Stimulated activated naive CD8-positive, alpha-beta T cell treated with anti-CD3 and anti-CD28 coated beads, Interleukin-15, Interleukin-2, amounts not matched to agents 100 U/mL and 50 U/mL, for 24 hours (primary cell): ENCODE measurements at regions not wholly inside any gene's neighbourhood (a gene's known extent, or its start where the extent isn't known, plus 50 kb on each side); places are given as distances from the start of the nearest gene placed in this dataset.

ENCODE experiments used
- ATAC-seq: fragments of 150-1000 bp; cut with Tn5 transposase; one replicate; pipeline ENCODE4 v1.10.0; 2021
- DNase-seq: peaks from one replicate; pipeline ENCODE4 v3.0.0; 2021

DNA sequence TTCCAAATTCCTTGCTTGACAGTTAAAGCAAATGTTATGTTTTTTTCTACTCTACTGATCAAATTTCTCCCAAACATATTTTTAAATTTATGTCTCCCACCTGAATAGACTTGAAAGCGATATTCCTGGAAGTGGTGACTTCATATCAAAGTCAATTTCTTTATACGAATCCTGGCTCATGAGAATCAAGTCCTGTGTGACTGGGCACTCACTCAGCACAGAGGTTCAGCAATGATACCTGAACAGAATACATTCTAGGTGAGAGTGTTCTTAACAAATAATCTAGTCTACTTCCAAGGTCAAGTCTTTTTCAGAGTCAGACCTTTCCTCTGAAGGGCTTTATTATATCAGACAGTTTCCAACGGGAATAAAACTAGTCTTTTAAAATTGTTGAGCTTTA lies 1070.6 kb downstream of the TRHDE start:
- no peak for ATAC-seq

DNA sequence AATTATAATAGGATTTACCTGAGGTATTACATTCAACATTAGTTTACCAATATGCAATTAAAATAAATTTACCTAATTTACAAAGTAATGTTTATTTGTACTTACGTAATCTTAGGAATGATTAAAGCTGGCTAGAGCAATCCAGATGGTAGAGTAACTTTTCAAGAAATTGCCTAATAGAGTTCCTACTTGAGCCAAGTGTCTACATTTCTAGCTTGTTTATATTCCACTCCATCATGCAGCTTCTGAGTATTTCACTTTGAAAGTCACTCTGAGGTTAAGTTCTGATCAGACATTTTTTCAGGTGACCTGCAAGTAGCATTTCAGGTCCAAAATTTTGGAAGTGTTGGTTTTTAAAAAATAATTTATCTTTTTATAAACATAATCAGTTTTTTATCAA lies 1080.7 kb downstream of the TRHDE start:
- ATAC-seq, result no peak
- DNase-seq, result no peak

More for the DNA sequence above, 1070.6 kb downstream of the TRHDE start:
- no peak for DNase-seq

DNA sequence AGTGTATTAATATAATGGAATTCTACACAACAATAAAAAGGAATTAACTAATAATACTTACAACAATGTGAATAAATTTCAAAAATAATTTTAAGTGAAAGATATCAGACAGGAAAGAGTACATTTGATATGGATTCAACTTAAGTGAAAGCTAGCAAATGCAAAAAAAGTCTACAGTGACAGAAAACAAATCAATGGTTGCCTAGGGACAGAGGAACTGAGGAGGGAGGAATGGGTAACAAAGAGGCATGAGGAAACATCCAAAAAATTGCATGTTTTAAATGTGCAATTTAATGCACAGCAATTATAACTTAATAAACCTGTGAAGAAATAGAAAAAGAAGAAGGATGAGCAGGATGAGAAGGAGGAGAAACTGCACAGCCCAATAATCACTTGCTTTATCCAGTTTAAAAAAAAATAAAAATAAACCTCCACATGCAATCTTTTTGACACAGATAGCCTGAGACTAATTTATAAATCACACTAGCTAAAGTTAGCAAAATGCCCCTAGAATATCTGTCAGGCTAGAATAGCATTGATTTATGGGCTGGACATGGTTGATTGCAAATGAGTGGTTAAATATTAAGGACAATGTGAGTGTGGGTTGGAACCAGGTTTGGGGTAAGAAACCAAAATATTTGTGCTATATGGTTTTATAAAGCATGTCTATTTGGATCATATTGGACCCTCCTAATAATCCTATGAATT lies 1089.1 kb downstream of the TRHDE start:
- no peak for DNase-seq
- no peak for ATAC-seq

DNA sequence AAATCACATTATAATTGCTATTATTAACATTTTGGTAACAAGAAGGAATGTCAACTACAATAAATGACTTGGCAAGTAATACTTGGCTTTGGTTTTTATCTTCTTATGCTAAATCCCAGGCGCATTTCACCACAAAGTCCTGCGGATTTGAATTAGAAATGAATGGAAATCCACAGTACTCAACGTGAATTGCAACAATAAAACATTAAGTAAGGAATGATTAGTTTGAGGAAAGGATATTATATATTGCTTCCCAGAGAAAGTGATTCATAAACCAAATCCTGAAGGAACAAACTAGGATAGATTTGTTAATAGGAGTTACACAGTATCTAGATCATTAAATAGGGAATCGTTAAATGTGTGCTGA lies 1089.7 kb downstream of the TRHDE start:
- ATAC-seq (no peak), DNase-seq (no peak)

DNA sequence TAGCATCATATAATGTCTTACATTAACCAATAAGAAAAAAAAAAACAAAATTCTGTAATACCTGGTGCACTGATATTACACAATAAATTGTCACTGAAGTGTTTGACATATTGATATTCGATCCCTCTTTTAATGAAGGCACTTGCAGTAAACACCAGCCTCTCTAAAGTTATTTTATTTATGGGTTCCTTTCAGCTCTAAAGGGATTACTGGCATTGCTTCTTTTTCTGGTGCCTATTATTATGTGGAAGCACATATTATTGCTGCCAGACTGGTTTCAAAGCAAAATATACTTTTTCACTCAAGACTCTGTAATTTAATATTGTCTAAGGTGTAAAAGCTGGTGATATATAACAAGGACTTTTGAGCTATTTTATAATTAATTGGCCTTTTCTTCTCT lies 1090.5 kb downstream of the TRHDE start:
- ATAC-seq, result no peak
- no peak for DNase-seq

DNA sequence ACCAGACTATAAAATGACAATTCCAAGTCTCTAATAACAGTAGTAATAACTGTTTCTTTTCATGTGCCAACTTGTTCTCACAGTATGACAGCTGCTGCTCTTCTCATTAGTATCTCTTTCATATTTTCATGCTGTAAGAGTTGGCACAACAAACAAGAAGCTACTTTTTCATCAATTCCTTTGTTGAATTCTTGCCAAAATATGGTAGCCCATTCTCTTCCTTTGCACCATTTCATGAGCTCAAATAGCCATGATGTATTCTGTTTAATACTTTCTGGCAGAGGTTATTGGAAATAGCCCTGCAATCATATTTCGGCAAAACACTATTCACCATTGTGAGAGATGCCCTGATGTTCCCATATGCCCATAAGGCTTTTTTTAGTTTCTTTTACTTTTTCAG lies 1100.7 kb downstream of the TRHDE start:
- DNase-seq, result no peak
- ATAC-seq, result no peak

DNA sequence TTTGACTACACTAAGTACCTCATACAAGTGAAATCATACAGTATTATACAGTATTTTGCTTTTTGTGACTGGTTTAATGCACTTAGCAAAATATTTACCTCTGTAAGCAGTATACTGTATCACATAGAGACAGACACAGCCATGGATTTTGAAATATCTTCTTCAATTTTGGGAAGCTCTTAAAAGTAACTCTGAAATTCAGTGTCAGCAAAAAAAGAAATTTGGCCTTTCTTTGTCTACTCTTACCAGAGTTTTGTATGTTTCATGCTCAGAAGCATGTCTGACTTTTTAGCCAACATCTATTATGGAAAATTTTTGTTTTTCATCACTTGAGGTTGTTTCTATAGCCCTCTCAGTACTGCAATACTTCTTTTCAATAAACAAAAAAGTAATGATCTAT lies 1102.2 kb downstream of the TRHDE start:
- no peak for ATAC-seq

DNA sequence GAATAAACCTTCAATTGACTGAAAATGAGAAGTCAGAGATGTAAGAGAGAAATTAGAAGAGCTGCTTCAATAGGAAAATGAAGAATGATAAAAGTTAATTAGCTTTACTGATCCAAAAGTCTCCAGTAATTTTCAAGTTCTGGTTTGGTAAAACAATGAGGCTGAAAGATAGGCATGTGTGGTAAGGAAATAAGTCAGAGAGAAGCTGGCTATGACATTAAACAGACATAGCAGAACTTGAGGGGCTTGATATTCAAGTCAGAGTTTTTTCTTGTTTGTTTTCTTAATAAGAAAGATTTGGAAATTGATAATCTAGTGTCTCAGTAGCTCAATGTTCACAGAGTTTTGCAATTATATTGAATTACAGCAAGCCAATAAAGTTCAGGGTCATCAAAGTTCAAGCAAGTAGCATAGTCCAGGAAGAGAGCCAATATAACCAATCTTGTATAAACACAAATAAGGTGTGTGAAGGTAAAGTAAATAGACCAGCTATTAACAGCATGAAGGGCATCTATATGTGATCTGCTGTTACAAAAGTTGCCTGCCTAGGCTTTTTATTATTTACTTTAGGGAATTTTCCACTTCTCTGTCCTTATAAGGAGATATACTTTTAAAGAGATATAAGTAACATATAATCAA lies 1111.5 kb downstream of the TRHDE start:
- no peak for DNase-seq
- no peak for ATAC-seq

More for the DNA sequence above, 1102.2 kb downstream of the TRHDE start:
- no peak for DNase-seq

DNA sequence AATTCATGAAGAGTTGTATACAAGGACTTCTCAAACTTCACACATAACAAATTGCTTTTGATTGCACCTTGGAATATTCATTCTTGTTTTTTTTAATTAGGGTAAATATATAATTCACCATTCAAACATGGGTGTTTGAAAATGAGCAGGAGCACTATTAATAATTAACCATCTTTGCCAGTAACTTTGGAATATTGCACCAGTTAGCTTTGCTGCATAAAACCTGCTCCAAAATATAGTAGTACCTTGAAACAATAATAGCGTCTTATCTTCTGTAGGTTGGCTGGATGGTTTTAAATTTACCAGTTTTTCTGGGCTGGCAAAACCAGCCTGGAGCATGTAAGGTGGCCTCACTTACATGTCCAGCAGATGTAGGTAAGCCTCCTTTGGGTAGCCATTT lies 1112.4 kb downstream of the TRHDE start:
- ATAC-seq (no peak), DNase-seq (no peak)

DNA sequence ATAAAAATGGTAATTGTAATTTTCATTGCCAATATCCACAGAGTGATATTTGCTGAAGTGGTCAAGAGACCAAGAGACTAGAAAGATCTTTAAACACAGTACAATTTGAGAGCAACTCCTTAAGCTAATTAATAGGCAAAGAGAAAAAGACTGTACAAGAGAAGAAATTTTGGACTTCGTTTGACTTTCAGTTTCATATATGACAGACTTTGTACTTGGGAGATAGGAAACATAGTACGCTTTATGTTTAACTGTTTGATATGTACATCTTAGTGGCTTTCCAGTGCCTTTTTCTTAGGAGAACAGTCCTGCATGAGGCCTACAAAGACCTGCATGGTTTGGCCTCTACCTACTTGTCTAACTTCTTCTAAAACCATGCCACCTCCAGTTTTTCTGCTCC lies 1118.1 kb downstream of the TRHDE start:
- no peak for ATAC-seq
- DNase-seq, result no peak

DNA sequence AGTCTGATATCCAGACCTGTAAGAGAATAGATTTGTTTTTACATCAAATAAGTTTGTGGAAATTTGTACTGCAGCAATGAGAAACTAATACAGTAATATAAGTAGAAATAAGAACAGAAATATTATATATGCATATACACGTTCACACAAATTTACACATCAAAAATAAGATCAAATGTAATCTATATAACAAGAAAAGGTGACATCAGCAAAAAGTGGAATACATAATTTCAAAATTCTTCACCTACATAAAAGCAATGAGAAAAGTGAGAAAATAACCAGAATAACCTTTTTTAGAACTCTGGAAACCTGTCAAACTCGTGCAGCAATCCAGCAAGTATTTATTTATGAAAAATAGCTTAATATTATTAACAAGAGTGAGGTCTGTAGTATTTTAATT lies 1124.6 kb upstream of the ATXN7L3B start:
- ATAC-seq (no peak), DNase-seq (no peak)

DNA sequence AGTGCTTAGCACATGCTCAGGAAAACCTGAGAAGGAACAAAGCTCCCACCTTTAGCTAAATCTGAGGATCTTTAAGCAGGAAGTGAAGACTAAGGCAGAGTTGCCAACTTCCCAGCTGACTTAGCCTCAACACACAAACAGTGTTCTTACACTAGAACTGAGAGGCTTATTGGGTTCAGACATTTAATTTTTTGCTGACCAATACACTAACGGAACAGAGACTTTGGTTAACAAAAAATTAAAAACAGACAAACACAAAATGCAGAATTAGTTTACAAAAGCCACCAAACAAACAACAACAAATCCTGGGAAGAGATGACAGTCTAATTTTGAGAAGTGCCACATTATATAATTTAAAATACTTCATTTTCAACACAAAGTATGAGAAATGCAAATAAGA lies 1123.7 kb upstream of the ATXN7L3B start:
- ATAC-seq (no peak), DNase-seq (no peak)

DNA sequence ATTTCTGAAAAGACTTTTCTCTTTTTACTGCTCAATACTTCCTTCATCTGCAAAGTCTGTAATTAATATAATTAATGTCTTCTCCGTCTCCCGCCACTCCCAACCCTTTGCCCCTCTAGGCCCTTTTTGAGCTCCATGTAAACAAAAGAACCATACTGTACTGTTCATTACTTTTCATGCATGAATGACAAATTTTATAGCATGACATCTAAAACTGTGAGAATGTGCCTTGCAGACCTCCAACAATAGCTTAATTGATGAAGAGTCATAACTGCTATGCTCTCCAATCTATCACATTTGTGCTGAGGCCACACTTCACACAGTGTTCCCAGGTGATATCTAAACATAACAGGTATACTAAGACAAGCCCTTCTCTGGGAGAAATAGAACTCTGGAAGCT lies 1122.7 kb upstream of the ATXN7L3B start:
- ATAC-seq (no peak), DNase-seq (no peak)

DNA sequence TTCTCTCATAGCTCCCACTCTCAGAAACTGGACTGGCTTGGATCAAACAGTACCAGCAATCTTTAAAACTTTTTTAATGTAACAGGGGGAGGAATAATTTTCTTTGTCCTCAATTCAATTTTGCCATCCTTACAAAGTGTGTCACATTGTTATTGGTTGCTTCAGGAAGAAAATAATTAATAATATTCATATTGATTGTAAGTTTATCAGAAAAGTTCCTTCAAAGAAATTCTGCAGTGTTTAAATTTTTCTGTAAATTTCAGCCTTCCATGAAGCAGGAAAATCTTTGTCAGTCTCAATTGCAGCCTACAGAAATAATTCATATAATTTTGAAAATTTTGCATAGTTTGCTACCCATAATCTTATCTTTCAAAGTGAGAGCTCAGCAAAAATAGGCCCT lies 1119.1 kb upstream of the ATXN7L3B start:
- ATAC-seq (no peak), DNase-seq (no peak)

DNA sequence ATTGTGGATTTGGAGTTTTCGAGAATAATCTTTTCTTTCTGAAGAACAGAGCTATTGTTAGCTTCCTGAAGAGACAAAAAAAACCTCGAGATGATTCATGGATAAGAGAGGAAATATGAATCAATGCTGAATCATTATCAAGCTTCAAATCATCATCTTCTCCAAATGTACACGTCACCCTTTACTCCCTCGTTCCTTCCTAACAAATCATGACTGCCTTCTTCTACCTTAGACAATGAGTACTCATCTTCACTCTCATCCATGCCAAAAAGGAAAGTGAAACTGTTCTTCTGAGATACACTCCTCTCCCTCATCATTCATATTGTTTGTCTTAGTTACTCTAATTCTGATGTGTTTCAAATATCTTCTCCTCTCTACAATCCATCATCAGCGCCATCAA lies 1115.8 kb upstream of the ATXN7L3B start:
- no peak for DNase-seq

DNA sequence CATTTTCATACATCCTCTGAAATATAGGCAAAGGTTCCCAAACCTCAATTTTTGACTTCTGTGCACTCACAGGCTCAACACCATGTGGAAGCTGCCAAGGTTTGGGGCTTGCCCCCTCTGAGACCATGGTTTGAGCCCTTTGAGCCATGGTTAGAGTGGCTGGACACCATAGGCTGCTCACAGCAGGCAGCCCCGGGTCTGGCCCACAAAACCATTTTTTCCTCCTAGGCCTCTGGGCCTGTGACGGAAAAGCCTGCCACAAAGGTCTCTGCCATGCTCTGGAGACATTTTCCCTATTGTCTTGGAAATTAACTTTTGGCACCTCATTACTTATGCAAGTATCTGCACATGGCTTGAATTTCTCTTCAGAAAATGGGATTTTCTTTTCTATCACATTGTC lies 1113.2 kb upstream of the ATXN7L3B start:
- DNase-seq (no peak), ATAC-seq (no peak)

More for the DNA sequence above, 1115.8 kb upstream of the ATXN7L3B start:
- no peak for ATAC-seq

DNA sequence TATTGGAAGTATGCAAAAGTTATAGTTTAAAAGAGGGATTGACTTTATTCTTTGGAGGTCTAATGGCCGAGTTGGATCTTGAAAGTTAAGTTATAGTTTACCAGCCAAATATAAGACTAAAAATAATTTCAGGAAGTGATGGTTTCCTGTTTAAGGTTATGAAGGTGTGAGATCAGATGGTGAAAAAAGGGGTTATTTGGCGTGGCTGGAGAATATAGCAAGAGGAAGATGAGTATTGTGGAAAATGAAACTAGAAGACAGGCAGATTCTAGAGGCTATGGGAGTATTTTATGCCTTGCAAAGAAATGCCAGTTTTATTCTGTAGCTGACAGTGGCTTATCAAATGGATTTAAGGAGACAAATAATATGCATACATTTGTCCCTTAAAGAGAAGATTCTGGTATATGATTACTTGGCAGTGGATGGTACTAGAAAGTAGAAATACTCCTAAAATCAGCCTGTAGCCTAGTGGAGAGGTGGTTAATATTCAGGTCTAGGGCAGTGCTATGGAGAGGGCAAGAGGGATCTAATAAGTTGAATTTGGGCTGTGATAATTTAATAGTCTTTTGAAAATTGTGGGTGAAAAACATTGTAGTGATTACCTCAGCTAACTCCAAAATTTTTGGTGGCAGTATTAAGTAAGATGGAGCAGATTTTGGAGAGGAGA lies 1091.8 kb upstream of the ATXN7L3B start:
- no peak for ATAC-seq

DNA sequence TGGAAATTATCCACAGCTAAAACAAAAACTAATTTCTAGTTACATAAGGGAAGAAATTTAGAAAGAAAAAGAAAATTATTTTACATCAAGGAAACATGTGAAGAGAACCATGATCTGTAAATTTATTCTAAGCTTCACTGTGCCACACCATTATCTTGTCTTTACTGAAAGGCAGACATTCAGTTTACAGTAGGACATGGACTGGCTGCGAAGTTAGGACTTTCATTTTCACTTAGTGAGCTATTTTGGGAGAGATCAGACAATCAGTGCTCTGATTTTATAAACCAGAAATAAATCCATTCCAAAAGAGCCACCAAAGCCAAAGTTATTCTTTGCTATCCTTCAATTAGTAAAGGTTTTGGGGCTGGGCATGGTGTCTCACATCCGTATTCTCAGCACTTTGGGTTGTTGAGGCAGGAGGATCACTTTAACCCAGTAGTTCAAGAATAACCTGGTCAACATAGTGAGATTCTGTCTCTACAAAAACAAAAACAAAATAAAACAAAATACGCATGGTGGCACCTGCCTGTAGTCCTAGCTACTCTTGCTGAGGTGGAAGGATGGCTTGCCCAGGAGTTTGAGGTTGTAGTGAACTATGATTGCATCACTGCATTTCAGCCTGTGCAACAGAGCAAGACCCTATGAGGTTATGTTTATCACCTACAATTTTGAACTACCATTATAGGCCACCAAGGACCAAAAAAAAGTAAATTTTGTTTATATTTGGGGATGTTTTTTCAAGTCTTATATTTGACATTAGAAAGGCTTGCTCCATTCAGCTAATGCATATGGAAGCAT lies 1084.8 kb upstream of the ATXN7L3B start:
- DNase-seq, result no peak
- ATAC-seq, result no peak

More for the DNA sequence above, 1091.8 kb upstream of the ATXN7L3B start:
- DNase-seq, result no peak

DNA sequence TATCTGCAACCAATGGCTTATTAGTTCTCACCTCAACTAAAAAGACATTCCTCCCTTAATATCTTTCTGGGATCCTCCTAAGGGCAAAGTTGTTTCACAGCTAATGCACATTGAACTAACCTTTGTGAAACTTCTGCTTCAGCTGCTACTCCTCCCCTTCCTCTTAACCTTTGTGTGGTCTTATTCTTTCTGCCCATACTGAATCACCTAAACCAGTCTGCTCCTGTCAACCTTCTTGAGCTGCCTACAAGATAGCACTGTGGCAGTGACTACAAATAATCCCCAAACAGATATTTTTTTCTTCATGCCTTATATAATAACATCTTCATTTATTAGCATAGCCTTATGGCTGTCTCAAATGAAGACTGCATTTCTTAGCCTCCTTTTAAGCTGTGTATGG lies 1077.4 kb upstream of the ATXN7L3B start:
- no peak for ATAC-seq
- no peak for DNase-seq

DNA sequence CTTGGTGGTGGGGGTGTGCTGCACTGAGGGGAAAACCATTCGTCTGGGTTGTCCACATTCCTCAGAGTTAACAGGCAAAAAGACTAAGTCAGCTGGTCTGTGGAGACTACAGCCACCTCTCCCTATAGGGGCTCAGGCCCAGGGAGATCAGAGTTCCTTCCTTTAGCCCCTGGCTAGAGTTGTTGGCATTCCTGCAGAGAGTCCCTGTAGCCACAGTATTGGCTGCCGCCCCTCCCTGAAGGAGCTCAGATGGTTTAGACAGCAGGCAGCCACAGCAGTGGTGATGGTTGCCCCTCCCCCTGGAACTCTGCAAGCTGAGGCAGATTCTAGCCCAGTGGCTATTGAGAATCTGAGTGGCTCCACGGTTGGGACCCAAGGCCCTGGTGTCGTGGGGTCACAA lies 1072.5 kb upstream of the ATXN7L3B start:
- DNase-seq, result no peak
- no peak for ATAC-seq

DNA sequence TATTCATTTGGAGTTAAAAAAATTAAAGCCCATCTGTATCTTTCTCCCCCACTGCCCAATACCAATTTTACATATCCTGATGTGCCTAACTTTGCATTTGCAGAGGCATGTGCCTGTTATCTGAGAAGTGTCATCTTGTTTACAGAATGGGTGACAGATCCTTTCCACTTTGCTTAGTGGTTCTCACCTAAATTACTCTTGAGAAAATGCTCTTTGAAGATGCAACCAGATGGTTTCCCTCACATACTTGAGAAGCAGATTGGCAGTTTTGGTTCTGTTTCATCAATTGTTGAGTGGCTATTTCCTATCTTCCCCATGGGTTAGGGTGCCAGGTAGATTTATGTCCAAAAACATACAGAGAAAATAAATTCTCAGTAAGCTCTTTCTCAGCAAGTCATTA lies 1051.4 kb upstream of the ATXN7L3B start:
- ATAC-seq (no peak), DNase-seq (no peak)

DNA sequence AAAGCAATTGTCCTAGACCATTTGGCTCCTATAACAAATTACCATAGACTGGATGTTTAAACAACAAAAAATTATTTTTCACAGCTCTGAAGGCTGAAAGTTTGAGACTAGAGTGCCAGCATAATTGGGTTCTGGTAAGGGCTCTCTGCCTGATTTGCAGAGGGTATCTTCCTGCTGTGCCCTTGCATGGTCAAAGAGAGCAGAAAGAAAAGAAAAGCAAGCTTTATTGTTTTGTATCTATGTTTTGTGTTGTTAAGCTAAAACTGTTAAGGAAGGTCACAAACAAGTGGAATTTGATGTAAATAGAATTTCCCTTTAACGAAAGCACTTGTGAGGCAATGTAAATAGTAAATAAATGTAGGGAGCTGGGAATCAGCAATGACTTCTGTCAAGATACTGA lies 1031.0 kb upstream of the ATXN7L3B start:
- DNase-seq (no peak), ATAC-seq (no peak)

DNA sequence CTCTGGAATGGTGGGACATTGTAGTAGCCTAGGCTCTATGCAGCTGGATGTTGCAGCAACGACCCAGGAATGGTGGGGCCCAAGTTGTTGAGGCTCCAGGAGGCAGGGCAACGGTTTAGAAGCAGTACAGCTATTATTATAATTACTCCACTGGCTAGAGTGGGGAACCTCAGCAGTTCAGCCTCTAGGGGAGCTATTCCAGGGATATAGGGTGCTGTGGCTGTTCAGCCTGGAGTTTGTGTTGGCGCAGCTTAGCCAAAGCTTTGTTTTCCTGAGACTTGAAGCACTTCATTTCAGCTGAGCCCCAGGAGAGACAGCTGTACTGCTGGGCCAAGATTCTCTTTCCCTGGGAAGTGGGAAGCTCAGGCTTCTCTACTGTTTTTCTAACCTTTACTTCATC lies 1023.0 kb upstream of the ATXN7L3B start:
- DNase-seq (no peak), ATAC-seq (no peak)
